H9 (cell line): ENCODE measurements at regions not wholly inside any gene's neighbourhood (a gene's known extent, or its start where the extent isn't known, plus 50 kb on each side); places are given as distances from the start of the nearest gene placed in this dataset.

Experiments
- DNase-seq: peaks from one replicate; pipeline ENCODE4 v3.0.0-alpha.2; 2017
- H2AFZ ChIP-seq: one replicate; pipeline ENCODE4 v1.6.1; 2013; ENCODE audit warnings: mild to moderate bottlenecking, low read length, control low read depth, moderate library complexity
- H2AK5ac ChIP-seq: 2 replicates; pipeline ENCODE4 v1.6.1; 2013; ENCODE audit warnings: low read length, control low read depth, mixed read lengths; ENCODE audit not compliant: insufficient read length
- H2BK120ac ChIP-seq: one replicate; pipeline ENCODE4 v1.6.1; 2013; ENCODE audit warnings: low read depth, mild to moderate bottlenecking, low read length, control low read depth, inconsistent platforms; ENCODE audit not compliant: poor library complexity, severe bottlenecking
- H2BK12ac ChIP-seq: 2 replicates; pipeline ENCODE4 v1.6.1; 2013; ENCODE audit warnings: low read length, control low read depth, mixed read lengths, low read depth; ENCODE audit not compliant: insufficient read length
- H2BK15ac ChIP-seq: 2 replicates; pipeline ENCODE4 v1.6.1; 2013; ENCODE audit warnings: low read depth, low read length, control low read depth
- H2BK20ac ChIP-seq: one replicate; pipeline ENCODE4 v1.6.1; 2013; ENCODE audit warnings: low read depth, mild to moderate bottlenecking, low read length, control low read depth, inconsistent platforms; ENCODE audit not compliant: poor library complexity, severe bottlenecking
- H2BK5ac ChIP-seq: 2 replicates; pipeline ENCODE4 v1.6.1; 2013; ENCODE audit warnings: low read length, control low read depth, mixed read lengths; ENCODE audit not compliant: insufficient read length
- H3K14ac ChIP-seq: 2 replicates; pipeline ENCODE4 v1.6.1; 2013; ENCODE audit warnings: low read length, control low read depth; ENCODE audit not compliant: insufficient read depth
- H3K18ac ChIP-seq: 2 replicates; pipeline ENCODE4 v1.6.1; 2013; ENCODE audit warnings: low read depth, mild to moderate bottlenecking, mixed read lengths, low read length, control low read depth; ENCODE audit not compliant: insufficient read length
- H3K23ac ChIP-seq: 2 replicates; pipeline ENCODE4 v1.6.1; 2013; ENCODE audit warnings: low read length, control low read depth, mixed read lengths, low read depth; ENCODE audit not compliant: insufficient read length
- H3K23me2 ChIP-seq: 2 replicates; pipeline ENCODE4 v1.6.1; 2013; ENCODE audit warnings: low read depth, mild to moderate bottlenecking, mixed read lengths, low read length, control low read depth; ENCODE audit not compliant: insufficient read length, poor library complexity, severe bottlenecking
- H3K27ac ChIP-seq: 2 replicates; pipeline ENCODE4 v1.5.1; 2013; ENCODE audit warnings: low read length, control low read depth, mixed read lengths, low read depth; ENCODE audit not compliant: insufficient read length
- H3K27me3 ChIP-seq: 2 replicates; pipeline ENCODE4 v1.6.1; 2013; ENCODE audit warnings: low read length, control low read depth, inconsistent platforms; ENCODE audit not compliant: insufficient read depth
- H3K4ac ChIP-seq: 2 replicates; pipeline ENCODE4 v1.6.1; 2013; ENCODE audit warnings: low read depth, mild to moderate bottlenecking, control low read depth, inconsistent platforms, low read length, moderate library complexity
- H3K4me1 ChIP-seq: 2 replicates; pipeline ENCODE4 v1.6.1; 2013; ENCODE audit warnings: low read length, control low read depth, inconsistent platforms; ENCODE audit not compliant: insufficient read depth
- H3K4me2 ChIP-seq: 2 replicates; pipeline ENCODE4 v1.6.1; 2013; ENCODE audit warnings: low read length, control low read depth, mixed read lengths; ENCODE audit not compliant: insufficient read length, insufficient read depth
- H3K56ac ChIP-seq: 2 replicates; pipeline ENCODE4 v1.6.1; 2013; ENCODE audit warnings: low read depth, mild to moderate bottlenecking, mixed read lengths, low read length, control low read depth; ENCODE audit not compliant: insufficient read length
- H3K79me1 ChIP-seq: 2 replicates; pipeline ENCODE4 v1.6.1; 2013; ENCODE audit warnings: low read depth, mild to moderate bottlenecking, moderate library complexity, low read length, control low read depth, inconsistent platforms; ENCODE audit not compliant: insufficient read depth, poor library complexity, severe bottlenecking
- H3K79me2 ChIP-seq: 2 replicates; pipeline ENCODE4 v1.6.1; 2013; ENCODE audit warnings: low read length, control low read depth, inconsistent platforms; ENCODE audit not compliant: insufficient read depth
- H3K9ac ChIP-seq: 2 replicates; pipeline ENCODE4 v1.6.1; 2013; ENCODE audit warnings: low read length, control low read depth, mixed read lengths; ENCODE audit not compliant: insufficient read length; ENCODE audit errors: extremely low read depth
- H3K9me3 ChIP-seq: one replicate; pipeline ENCODE4 v1.6.1; 2013; ENCODE audit warnings: low read depth, low read length, inconsistent platforms; ENCODE audit not compliant: control insufficient read depth
- H3T11ph ChIP-seq: one replicate; pipeline ENCODE4 v1.6.1; 2013; ENCODE audit warnings: mild to moderate bottlenecking, low read length, control low read depth, inconsistent platforms
- H4K20me1 ChIP-seq: one replicate; pipeline ENCODE4 v1.6.1; 2013; ENCODE audit not compliant: control insufficient read depth, insufficient read length, insufficient read depth
- H4K5ac ChIP-seq: 2 replicates; pipeline ENCODE4 v1.6.1; 2013; ENCODE audit warnings: low read depth, mild to moderate bottlenecking, mixed read lengths, low read length, control low read depth; ENCODE audit not compliant: insufficient read length
- H4K8ac ChIP-seq: replicated peaks from 2 replicates; pipeline ENCODE4 v1.6.1; 2013; ENCODE audit warnings: low read length, control low read depth, mixed read lengths, low read depth; ENCODE audit not compliant: insufficient read length
- H4K91ac ChIP-seq: 2 replicates; pipeline ENCODE4 v1.6.1; 2013; ENCODE audit warnings: low read depth, mild to moderate bottlenecking, moderate library complexity, mixed read lengths, low read length, control low read depth; ENCODE audit not compliant: insufficient read length
- H3K27ac Mint-ChIP-seq, 3 experiments: 2 replicates in 2 of 3; 3 replicates in 1 of 3; pipeline ENCODE4 v1.8.0; 2020 to 2021; ENCODE audit warnings: mixed read lengths in 3 of 3, mild to moderate bottlenecking in 1 of 3, moderate library complexity in 1 of 3
- H3K27me3 Mint-ChIP-seq: 2 replicates; pipeline ENCODE4 v1.8.0; 2021; ENCODE audit warnings: low read depth, mild to moderate bottlenecking, moderate library complexity, mixed read lengths
- H3K36me3 Mint-ChIP-seq, 3 experiments: 2 replicates in 2 of 3; 3 replicates in 1 of 3; pipeline ENCODE4 v1.8.0; 2020 to 2021; ENCODE audit warnings: low read depth in 3 of 3, mixed read lengths in 3 of 3; ENCODE audit not compliant: insufficient read depth in 1 of 3
- H3K4me1 Mint-ChIP-seq, 2 experiments: 2 replicates each; pipeline ENCODE4 v1.8.0; 2020; ENCODE audit warnings: mixed read lengths in 2 of 2
- H3K4me3 Mint-ChIP-seq, 2 experiments: 2 replicates in 1 of 2; 3 replicates in 1 of 2; pipeline ENCODE4 v1.8.0; 2020 to 2021; ENCODE audit warnings: mild to moderate bottlenecking in 2 of 2, mixed read lengths in 2 of 2, moderate library complexity in 1 of 2
- H3K9me3 Mint-ChIP-seq, 2 experiments: 2 replicates in 1 of 2; 3 replicates in 1 of 2; pipeline ENCODE4 v1.8.0; 2020; ENCODE audit warnings: mild to moderate bottlenecking in 2 of 2, mixed read lengths in 2 of 2, moderate library complexity in 1 of 2
- TF ChIP-seq, protein P1 (sequence below): fragments of 200-600 bp; sonication (generic); conservative IDR thresholded peaks from 3 replicates; pipeline ENCODE4 v1.8.0; 2021; ENCODE audit warnings: antibody characterized with exemption, mild to moderate bottlenecking

DNA sequence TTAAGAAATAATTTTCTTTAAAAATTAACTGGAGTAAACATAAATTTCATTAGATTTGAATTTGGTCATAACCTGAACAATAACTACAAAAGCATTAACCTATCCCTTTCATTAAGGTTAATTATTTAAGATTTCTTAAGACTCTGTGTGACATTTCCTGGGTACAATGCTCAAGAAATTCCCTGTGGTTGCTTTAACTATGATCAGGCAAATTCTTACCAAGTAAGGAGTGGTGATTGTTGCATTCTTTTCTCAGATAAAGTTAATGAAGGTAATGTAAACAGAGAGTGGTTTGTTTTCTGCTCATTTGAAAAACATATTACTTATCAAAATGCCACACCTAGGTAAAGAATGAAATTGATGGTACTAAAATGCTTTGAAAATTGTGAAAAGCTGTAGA is 114.8 kb upstream of the MIR17HG start:
- Histone ChIP-seq H3K27me3 (no peaks in the 10 kb centered on the region), H3K18ac (no peak overlapping the region), H3K14ac (no peak overlapping the region), H2BK12ac (no peak overlapping the region), H3K79me2 (no peaks in the 10 kb centered on the region), H4K8ac (no peak overlapping the region), H2AFZ (no peak overlapping the region), H3T11ph (no peak overlapping the region), H3K9me3 (no peaks in the 10 kb centered on the region), H3K56ac (no peak overlapping the region), H2BK20ac (no peak overlapping the region), H2BK120ac (no peak overlapping the region), H3K4me1 (no peaks in the 10 kb centered on the region), H3K23me2 (no peaks in the 10 kb centered on the region), H2AK5ac (no peak overlapping the region), H3K4ac (no peak overlapping the region), H3K27ac (no peak overlapping the region), H3K9ac (no peak overlapping the region), H3K23ac (no peak overlapping the region), H2BK5ac (no peak overlapping the region), H3K4me2 (no peak overlapping the region), H4K20me1 (no peaks in the 10 kb centered on the region), H3K79me1 (no peaks in the 10 kb centered on the region), H4K91ac (no peak overlapping the region), H4K5ac (no peak overlapping the region), H2BK15ac (no peak overlapping the region)
- no peaks in the 10 kb centered on the region for H3K36me3 Mint-ChIP-seq
- no peak overlapping the region for H3K27ac Mint-ChIP-seq
- no peaks in the 10 kb centered on the region for H3K9me3 Mint-ChIP-seq
- DNase-seq: no peak
- no peaks in the 10 kb centered on the region for H3K27me3 Mint-ChIP-seq
- TF ChIP-seq, protein P1, sequence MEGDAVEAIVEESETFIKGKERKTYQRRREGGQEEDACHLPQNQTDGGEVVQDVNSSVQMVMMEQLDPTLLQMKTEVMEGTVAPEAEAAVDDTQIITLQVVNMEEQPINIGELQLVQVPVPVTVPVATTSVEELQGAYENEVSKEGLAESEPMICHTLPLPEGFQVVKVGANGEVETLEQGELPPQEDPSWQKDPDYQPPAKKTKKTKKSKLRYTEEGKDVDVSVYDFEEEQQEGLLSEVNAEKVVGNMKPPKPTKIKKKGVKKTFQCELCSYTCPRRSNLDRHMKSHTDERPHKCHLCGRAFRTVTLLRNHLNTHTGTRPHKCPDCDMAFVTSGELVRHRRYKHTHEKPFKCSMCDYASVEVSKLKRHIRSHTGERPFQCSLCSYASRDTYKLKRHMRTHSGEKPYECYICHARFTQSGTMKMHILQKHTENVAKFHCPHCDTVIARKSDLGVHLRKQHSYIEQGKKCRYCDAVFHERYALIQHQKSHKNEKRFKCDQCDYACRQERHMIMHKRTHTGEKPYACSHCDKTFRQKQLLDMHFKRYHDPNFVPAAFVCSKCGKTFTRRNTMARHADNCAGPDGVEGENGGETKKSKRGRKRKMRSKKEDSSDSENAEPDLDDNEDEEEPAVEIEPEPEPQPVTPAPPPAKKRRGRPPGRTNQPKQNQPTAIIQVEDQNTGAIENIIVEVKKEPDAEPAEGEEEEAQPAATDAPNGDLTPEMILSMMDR: no peak
- H3K4me1 Mint-ChIP-seq: no peaks in the 10 kb centered on the region; a peak in 1 of 4 replicates
- H3K4me3 Mint-ChIP-seq: no peak overlapping the region
